AG09309 (cell line): ENCODE measurements at regions not wholly inside any gene's neighbourhood (a gene's known extent, or its start where the extent isn't known, plus 50 kb on each side); places are given as distances from the start of the nearest gene placed in this dataset.

ENCODE experiments used
- DNase-seq: peaks from one replicate; pipeline ENCODE4 v3.0.0-alpha.2; 2010; ENCODE audit warnings: low read depth
- H3K4me3 ChIP-seq: 2 replicates; pipeline ENCODE4 v1.5.1; 2011; ENCODE audit warnings: mild to moderate bottlenecking, low read depth, low read length, moderate library complexity; ENCODE audit not compliant: control insufficient read depth
- TF ChIP-seq, protein P1 (sequence below): IDR thresholded peaks from 2 replicates; pipeline ENCODE4 v1.5.1; 2011; ENCODE audit warnings: mild to moderate bottlenecking, low read depth, low read length, inconsistent platforms; ENCODE audit not compliant: insufficient read depth, control insufficient read depth; ENCODE audit errors: missing control alignments

DNA sequence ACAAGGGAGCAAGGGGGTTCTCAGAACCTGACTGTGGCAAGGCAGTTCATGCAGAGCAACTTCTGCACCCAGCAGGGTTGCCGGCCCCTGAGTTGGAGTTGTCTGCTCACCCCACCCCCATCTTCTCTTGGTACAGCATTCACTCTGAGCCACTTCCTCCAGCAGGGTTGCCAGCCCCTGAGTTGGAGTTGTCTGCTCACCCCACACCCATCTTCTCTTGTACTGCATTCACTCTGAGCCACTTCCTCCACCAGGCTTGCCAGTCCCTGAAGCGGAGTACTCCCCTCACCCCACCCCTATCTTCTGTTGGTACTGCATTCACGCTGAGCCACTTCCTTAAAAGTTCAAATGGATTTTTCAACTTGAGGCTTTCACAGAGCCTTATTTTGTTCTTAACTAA is 79.7 kb upstream of the SYNDIG1 start:
- H3K4me3 ChIP-seq = no peak overlapping the region
- TF ChIP-seq, protein P1, sequence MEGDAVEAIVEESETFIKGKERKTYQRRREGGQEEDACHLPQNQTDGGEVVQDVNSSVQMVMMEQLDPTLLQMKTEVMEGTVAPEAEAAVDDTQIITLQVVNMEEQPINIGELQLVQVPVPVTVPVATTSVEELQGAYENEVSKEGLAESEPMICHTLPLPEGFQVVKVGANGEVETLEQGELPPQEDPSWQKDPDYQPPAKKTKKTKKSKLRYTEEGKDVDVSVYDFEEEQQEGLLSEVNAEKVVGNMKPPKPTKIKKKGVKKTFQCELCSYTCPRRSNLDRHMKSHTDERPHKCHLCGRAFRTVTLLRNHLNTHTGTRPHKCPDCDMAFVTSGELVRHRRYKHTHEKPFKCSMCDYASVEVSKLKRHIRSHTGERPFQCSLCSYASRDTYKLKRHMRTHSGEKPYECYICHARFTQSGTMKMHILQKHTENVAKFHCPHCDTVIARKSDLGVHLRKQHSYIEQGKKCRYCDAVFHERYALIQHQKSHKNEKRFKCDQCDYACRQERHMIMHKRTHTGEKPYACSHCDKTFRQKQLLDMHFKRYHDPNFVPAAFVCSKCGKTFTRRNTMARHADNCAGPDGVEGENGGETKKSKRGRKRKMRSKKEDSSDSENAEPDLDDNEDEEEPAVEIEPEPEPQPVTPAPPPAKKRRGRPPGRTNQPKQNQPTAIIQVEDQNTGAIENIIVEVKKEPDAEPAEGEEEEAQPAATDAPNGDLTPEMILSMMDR = no peak
- no peak for DNase-seq

DNA sequence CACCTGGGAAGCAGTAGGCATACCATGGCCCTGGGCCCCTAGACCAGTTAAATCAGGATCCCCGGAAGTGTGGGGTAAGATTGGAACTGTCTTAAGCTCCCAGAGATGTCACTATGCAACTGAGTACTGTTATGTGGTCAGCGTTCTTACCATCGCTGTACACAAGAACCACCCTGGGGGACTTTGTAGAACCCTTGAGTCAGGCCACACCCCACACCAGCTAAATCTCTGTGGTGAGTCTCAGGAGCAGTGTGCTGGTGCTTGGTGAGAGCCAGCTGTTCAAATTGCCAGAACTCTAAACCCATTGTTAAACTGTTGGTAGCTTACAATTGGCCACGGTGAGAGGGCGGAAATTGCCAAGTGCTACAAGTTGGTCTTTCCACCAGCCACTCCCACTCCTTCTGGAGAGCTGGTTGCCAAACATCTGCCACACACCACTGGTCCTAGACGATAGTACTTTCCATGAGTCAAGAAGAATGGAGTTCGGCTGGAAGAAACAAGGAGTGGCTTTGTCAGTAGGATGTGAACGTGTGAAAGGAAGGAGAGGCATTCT is 80.5 kb upstream of the SYNDIG1 start:
- TF ChIP-seq, protein P1 = no peak
- no peak for DNase-seq
- H3K4me3 ChIP-seq = no peak overlapping the region

DNA sequence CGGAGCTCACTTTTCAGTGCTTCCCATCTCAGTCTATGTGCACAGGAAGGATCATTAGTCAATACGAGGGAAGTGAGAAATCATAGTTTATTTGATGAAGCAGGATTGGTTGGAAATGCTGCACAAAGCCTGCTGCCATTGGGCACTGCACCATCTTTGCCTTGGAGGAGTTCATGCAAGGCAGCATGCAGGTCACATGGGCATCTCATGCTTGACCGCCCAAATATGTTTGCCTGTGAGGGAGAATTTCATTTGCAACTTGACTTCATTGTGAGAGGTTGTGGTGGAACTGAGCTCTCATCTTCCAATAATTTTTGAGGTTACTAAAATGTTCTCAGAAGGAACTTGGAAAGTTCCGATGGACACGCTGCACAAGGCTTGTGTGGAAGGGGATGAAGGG is 83.9 kb upstream of the SYNDIG1 start:
- H3K4me3 ChIP-seq = no peak overlapping the region
- TF ChIP-seq, protein P1 = no peak
- DNase-seq = no peak

DNA sequence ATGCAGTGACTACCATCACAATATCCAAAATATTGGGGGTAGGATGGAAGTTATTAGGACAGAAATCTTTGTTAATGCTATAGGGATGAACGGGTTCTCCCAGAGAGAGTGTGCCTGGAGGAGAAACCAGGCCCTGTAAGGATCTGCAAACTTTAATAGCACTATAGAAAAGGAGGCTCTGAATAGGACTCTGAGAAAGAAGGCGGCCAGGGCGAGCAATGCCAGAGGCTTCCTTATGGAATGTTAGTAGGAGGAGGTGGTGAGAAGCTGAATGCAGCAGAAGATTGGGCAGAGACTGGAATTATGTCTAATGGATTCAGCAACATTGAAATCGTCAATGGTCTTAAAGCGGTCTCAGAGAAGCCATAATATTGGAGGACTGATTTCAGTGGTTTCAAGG is 84.6 kb upstream of the SYNDIG1 start:
- H3K4me3 ChIP-seq = no peak overlapping the region
- DNase-seq = no peak
- TF ChIP-seq, protein P1 = no peak

DNA sequence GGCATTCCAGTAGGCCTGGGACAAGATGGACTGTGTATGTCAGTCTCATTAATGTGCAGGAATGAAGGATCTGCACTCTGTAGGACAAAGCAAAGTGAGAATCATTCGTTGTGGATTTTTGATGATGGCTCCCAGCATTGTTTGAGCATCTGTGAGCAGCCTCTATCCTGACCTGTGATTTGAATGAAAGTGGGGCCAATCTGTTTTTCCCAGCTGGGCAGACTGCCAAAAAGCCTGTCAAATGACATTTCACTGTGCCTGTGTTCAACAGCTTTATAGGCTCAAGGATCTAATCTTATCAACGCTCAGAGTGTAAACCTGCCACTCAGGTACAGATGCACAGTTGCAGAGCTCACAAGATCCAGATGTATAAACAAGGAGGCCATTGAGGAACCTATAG is 86.7 kb upstream of the SYNDIG1 start:
- TF ChIP-seq, protein P1 = no peak
- DNase-seq = no peak
- H3K4me3 ChIP-seq = no peak overlapping the region

DNA sequence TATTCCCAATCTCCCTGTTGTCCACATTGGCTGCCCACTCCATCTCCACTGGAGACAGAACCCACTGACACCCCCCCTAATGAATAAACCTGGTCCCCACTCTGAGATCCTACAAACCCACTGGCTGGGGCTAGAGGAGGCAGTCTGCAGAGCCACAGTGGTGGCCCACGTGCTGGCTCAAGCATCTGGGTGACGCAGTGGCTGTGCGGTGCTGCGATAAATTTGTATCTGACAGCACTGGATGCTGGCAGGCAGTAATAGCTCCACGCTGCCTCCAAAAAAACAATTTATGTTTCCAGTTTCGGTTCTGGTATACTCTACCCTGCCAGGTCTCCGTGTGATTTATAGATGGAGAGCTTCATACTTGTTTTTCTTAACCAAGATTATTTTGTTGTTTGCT is 87.1 kb upstream of the SYNDIG1 start:
- TF ChIP-seq, protein P1 = no peak
- no peak overlapping the region for H3K4me3 ChIP-seq
- DNase-seq = no peak

DNA sequence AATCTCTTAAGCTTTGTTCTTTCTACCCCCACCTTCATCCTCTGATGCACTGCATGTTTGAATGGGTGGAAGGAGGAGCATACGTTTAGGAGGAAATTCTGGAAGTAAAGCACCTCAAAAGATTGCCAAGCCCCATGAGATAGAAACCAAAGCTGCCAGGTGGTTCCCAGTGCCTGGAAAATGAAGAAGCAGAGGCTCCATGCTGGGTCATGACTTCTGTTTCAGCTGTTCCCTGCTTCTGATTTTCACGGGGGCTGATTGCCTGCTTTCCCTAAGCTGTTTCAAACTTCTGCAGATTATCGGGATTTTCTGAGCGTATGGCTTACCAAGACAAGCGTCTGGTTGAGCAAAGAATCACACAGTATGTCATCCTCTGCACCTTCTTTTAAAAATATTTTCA is 87.5 kb upstream of the SYNDIG1 start:
- no peak overlapping the region for H3K4me3 ChIP-seq
- TF ChIP-seq, protein P1 = no peak
- DNase-seq = no peak
